ENCODE measurements at regions not wholly inside any gene's neighbourhood (a gene's known extent, or its start where the extent isn't known, plus 50 kb on each side); places are given as distances from the start of the nearest gene placed in this dataset.

DNA sequence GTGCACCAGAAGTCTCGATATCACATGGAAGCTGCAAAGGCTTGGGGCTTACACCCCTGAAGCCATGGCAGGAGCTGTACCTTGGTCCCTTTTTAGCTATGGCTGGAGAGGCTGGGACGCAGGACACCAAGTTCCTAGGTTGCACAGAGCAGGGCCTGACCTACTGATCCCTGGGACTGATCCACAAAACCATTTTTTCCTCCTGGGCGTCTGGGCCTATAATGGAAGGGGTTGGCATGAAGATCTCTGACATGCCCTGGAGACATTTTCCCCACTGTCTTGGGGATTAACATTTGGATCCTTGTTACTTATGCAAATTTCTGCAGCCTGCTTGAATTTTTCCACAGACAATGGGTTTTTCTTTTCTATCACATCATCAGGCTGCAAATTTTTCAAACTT lies 286.7 kb upstream of the PTPRD start:
- Histone ChIP-seq H3K9me3 (no peaks in the 10 kb centered on the region), H3K4me1 (no peaks in the 10 kb centered on the region), H3K4me3 (no peak overlapping the region), H3K27ac (no peak overlapping the region), H3K36me3 (no peaks in the 10 kb centered on the region), H3K27me3 (no peaks in the 10 kb centered on the region)
- WGBS, 2 donors (ENCODE audit: low coverage in 1 of 2): 92% methylated on average over 2 of the region's 3 CpGs; no CpG with 5 or more reads in 1 of the 2 donors
- no peak for ATAC-seq
- TF ChIP-seq POLR2A (IDR thresholded peaks at IDR 0.05) (no peak), POLR2AphosphoS5 (IDR thresholded peaks at IDR 0.05) (no peak), EP300 (IDR thresholded peaks at IDR 0.05) (no peak), CTCF (IDR thresholded peaks at IDR 0.05) (no peak)

DNA sequence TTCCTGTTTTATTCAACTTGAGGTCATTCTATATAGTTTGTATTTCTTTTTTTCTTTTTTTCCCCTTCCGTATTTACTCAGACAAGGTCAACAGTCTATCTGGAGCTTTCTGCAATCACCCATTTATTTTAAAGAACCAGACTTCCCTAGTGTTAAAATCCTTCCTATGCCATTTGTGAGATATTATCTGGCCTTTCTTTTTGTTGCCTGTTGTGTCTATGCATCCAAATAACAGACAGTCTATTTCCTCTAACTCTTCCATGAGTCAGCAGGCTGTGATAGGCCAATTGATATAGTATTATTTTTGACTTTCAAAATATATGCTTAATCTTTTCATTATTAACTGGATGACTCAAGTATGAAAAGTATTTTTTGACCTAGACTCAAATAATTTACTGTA lies 291.2 kb upstream of the PTPRD start:
- TF ChIP-seq CTCF (IDR thresholded peaks at IDR 0.05) (no peak), POLR2AphosphoS5 (IDR thresholded peaks at IDR 0.05) (no peak), POLR2A (IDR thresholded peaks at IDR 0.05) (no peak), EP300 (IDR thresholded peaks at IDR 0.05) (no peak)
- H3K36me3 ChIP-seq: no peaks in the 10 kb centered on the region
- 50 to 80% methylated on average over 1 of the region's 1 CpG for WGBS, 2 donors (ENCODE audit: low coverage in 1 of 2)
- no peak overlapping the region for H3K4me3 ChIP-seq
- no peak overlapping the region for H3K27ac ChIP-seq
- H3K4me1 ChIP-seq: no peaks in the 10 kb centered on the region
- no peaks in the 10 kb centered on the region for H3K27me3 ChIP-seq
- no peaks in the 10 kb centered on the region for H3K9me3 ChIP-seq
- ATAC-seq: no peak

DNA sequence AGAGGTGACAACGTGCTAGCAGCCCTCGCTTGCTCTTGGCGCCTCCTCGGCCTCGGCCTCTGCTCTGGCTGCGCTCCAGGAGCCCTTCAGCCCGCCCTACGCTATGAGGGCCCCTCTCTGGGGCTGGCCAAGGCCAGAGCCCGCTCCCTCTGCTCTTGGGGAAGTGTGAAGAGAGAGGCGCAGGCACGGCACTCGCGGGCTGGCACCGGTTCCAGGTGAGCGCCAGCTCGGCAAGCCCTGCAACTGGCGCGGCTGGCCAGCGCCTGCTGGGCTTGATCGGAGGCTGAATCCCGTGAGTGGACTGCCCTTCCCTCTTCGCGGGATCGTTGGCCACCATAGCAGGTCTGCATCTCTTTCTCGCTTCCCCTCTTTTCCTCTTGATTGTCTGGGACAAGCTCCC lies 298.0 kb upstream of the PTPRD start:
- Histone ChIP-seq H3K4me3 (no peak overlapping the region), H3K9me3 (no peaks in the 10 kb centered on the region), H3K36me3 (no peaks in the 10 kb centered on the region), H3K27me3 (no peaks in the 10 kb centered on the region), H3K27ac (no peak overlapping the region), H3K4me1 (no peaks in the 10 kb centered on the region)
- WGBS, 2 donors (ENCODE audit: low coverage in 1 of 2): 80% methylated on average over 1 of the region's 25 CpGs; no CpG with 5 or more reads in 1 of the 2 donors
- TF ChIP-seq POLR2AphosphoS5 (IDR thresholded peaks at IDR 0.05) (no peak), POLR2A (IDR thresholded peaks at IDR 0.05) (no peak), CTCF (IDR thresholded peaks at IDR 0.05) (no peak), EP300 (IDR thresholded peaks at IDR 0.05) (no peak)
- ATAC-seq: no peak

GRCh38 chr9:10911373-10911772 lies 298.6 kb upstream of the PTPRD start:
- TF ChIP-seq CTCF (IDR thresholded peaks at IDR 0.05) (no peak), POLR2AphosphoS5 (IDR thresholded peaks at IDR 0.05) (no peak), POLR2A (IDR thresholded peaks at IDR 0.05) (no peak), EP300 (IDR thresholded peaks at IDR 0.05) (no peak)
- Histone ChIP-seq H3K4me3 (no peak overlapping the region), H3K9me3 (no peaks in the 10 kb centered on the region), H3K27ac (no peak overlapping the region), H3K36me3 (no peaks in the 10 kb centered on the region), H3K4me1 (no peaks in the 10 kb centered on the region), H3K27me3 (no peaks in the 10 kb centered on the region)
- no peak for ATAC-seq
- WGBS, 2 donors (ENCODE audit: low coverage in 1 of 2): 90% methylated on average over 6 of the region's 6 CpGs; no CpG with 5 or more reads in 1 of the 2 donors

- no peak for ATAC-seq
Observed at GRCh38 chr9:10917001-10917400, 304.2 kb upstream of the PTPRD start.

More at GRCh38 chr9:10917001-10917400, 304.2 kb upstream of the PTPRD start:
- Histone ChIP-seq H3K27ac (no peak overlapping the region), H3K27me3 (no peaks in the 10 kb centered on the region), H3K9me3 (no peaks in the 10 kb centered on the region), H3K4me1 (no peaks in the 10 kb centered on the region), H3K36me3 (no peaks in the 10 kb centered on the region), H3K4me3 (no peak overlapping the region)
- WGBS, 2 donors (ENCODE audit: low coverage in 1 of 2): 70 to 72% methylated on average over 2 of the region's 2 CpGs
- TF ChIP-seq POLR2A (IDR thresholded peaks at IDR 0.05): no peak
- TF ChIP-seq CTCF (IDR thresholded peaks at IDR 0.05): no peak
- TF ChIP-seq POLR2AphosphoS5 (IDR thresholded peaks at IDR 0.05): no peak
- TF ChIP-seq EP300 (IDR thresholded peaks at IDR 0.05): no peak

All from gastroesophageal sphincter (tissue), 4 donors.